ENCODE measurements at regions not wholly inside any gene's neighbourhood (a gene's known extent, or its start where the extent isn't known, plus 50 kb on each side); places are given as distances from the start of the nearest gene placed in this dataset.

- ATAC-seq (ENCODE audit: insufficient number of reproducible peaks, low FRiP score, low read depth) (no peak), DNase-seq (ENCODE audit: low spot score) (no peak)
- TF ChIP-seq, protein P1, sequence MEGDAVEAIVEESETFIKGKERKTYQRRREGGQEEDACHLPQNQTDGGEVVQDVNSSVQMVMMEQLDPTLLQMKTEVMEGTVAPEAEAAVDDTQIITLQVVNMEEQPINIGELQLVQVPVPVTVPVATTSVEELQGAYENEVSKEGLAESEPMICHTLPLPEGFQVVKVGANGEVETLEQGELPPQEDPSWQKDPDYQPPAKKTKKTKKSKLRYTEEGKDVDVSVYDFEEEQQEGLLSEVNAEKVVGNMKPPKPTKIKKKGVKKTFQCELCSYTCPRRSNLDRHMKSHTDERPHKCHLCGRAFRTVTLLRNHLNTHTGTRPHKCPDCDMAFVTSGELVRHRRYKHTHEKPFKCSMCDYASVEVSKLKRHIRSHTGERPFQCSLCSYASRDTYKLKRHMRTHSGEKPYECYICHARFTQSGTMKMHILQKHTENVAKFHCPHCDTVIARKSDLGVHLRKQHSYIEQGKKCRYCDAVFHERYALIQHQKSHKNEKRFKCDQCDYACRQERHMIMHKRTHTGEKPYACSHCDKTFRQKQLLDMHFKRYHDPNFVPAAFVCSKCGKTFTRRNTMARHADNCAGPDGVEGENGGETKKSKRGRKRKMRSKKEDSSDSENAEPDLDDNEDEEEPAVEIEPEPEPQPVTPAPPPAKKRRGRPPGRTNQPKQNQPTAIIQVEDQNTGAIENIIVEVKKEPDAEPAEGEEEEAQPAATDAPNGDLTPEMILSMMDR (IDR thresholded peaks at IDR 0.05) = no peak
- no peaks in the 10 kb centered on the region for H3K27me3 ChIP-seq (replicated peaks; ENCODE audit: insufficient read depth)
- H3K9me3 ChIP-seq = peaks cover 6% of the 10 kb centered on the region
- no peaks in the 10 kb centered on the region for H3K36me3 ChIP-seq
- H3K27ac ChIP-seq = no peak overlapping the region
- H3K4me1 ChIP-seq (ENCODE audit: control insufficient read depth in 1 of 2, low read depth in 2 of 2) = no peaks in the 10 kb centered on the region
- no peak overlapping the region for H3K4me3 ChIP-seq
These were observed 470.1 kb upstream of the THBS1 start for GRCh38 chr15:39110746-39111145.

GRCh38 chr15:39113741-39114140, 467.1 kb upstream of the THBS1 start:
- no peaks in the 10 kb centered on the region for H3K4me1 ChIP-seq (ENCODE audit: control insufficient read depth in 1 of 2, low read depth in 2 of 2)
- no peak overlapping the region for H3K4me3 ChIP-seq
- peaks cover 13% of the 10 kb centered on the region for H3K9me3 ChIP-seq
- TF ChIP-seq, protein P1 (IDR thresholded peaks at IDR 0.05) = no peak
- no peak overlapping the region for H3K27ac ChIP-seq
- no peaks in the 10 kb centered on the region for H3K27me3 ChIP-seq (replicated peaks; ENCODE audit: insufficient read depth)
- H3K36me3 ChIP-seq = no peaks in the 10 kb centered on the region
- DNase-seq (ENCODE audit: low spot score) = no peak
- no peak for ATAC-seq (ENCODE audit: insufficient number of reproducible peaks, low FRiP score, low read depth)

- peaks cover 13% of the 10 kb centered on the region for H3K9me3 ChIP-seq
- no peak for DNase-seq (ENCODE audit: low spot score)
- H3K4me1 ChIP-seq (ENCODE audit: control insufficient read depth in 1 of 2, low read depth in 2 of 2) = no peaks in the 10 kb centered on the region
- no peak overlapping the region for H3K27ac ChIP-seq
- TF ChIP-seq, protein P1 (IDR thresholded peaks at IDR 0.05) = no peak
- H3K4me3 ChIP-seq = no peak overlapping the region
- no peaks in the 10 kb centered on the region for H3K27me3 ChIP-seq (replicated peaks; ENCODE audit: insufficient read depth)
- ATAC-seq (ENCODE audit: insufficient number of reproducible peaks, low FRiP score, low read depth) = no peak
- H3K36me3 ChIP-seq = no peaks in the 10 kb centered on the region
These were observed 466.0 kb upstream of the THBS1 start for GRCh38 chr15:39114690-39115378.

GRCh38 chr15:39115379-39116057, 465.4 kb upstream of the THBS1 start:
- no peaks in the 10 kb centered on the region for H3K36me3 ChIP-seq
- H3K27ac ChIP-seq = no peak overlapping the region
- H3K27me3 ChIP-seq (replicated peaks; ENCODE audit: insufficient read depth) = no peaks in the 10 kb centered on the region
- DNase-seq (ENCODE audit: low spot score) = no peak
- H3K9me3 ChIP-seq = peaks cover 13% of the 10 kb centered on the region
- H3K4me1 ChIP-seq (ENCODE audit: control insufficient read depth in 1 of 2, low read depth in 2 of 2) = no peaks in the 10 kb centered on the region
- no peak for ATAC-seq (ENCODE audit: insufficient number of reproducible peaks, low FRiP score, low read depth)
- TF ChIP-seq, protein P1 (IDR thresholded peaks at IDR 0.05) = no peak
- H3K4me3 ChIP-seq = no peak overlapping the region

- Histone ChIP-seq H3K9me3 (peaks cover 13% of the 10 kb centered on the region), H3K36me3 (no peaks in the 10 kb centered on the region), H3K27ac (no peak overlapping the region), H3K27me3 (replicated peaks; ENCODE audit: insufficient read depth) (no peaks in the 10 kb centered on the region), H3K4me3 (no peak overlapping the region), H3K4me1 (ENCODE audit: control insufficient read depth in 1 of 2, low read depth in 2 of 2) (no peaks in the 10 kb centered on the region)
- DNase-seq (ENCODE audit: low spot score) = no peak
- TF ChIP-seq, protein P1 (IDR thresholded peaks at IDR 0.05) = no peak
- ATAC-seq (ENCODE audit: insufficient number of reproducible peaks, low FRiP score, low read depth) = peak; percentile 49
These were observed 462.4 kb upstream of the THBS1 start for GRCh38 chr15:39118510-39118909.

Data from thoracic aorta (tissue), 2 donors.